GM23338 (cell line): ENCODE measurements at regions not wholly inside any gene's neighbourhood (a gene's known extent, or its start where the extent isn't known, plus 50 kb on each side); places are given as distances from the start of the nearest gene placed in this dataset.

ENCODE experiments used
- ATAC-seq: fragments of 200-7000 bp; cut with Tn5 transposase; 3 replicates; pipeline ENCODE4 v1.9.1; 2020
- DNase-seq: peaks from one replicate; pipeline ENCODE4 v3.0.0-alpha.2; 2015; ENCODE audit warnings: low spot score
- H2AFZ ChIP-seq: fragments of 200-600 bp; sonication (generic); 2 replicates; pipeline ENCODE4 v1.8.0; 2016; ENCODE audit warnings: antibody characterized with exemption, mild to moderate bottlenecking, moderate library complexity
- H3F3A ChIP-seq: fragments of 200-600 bp; sonication (generic); replicated peaks from 2 replicates; pipeline ENCODE4 v1.8.0; 2017; ENCODE audit warnings: antibody characterized with exemption, mixed run types, low read depth
- H3K27ac ChIP-seq: fragments of 200-600 bp; sonication (generic); 2 replicates; pipeline ENCODE4 v1.6.1; 2016; ENCODE audit warnings: low read depth
- H3K27me3 ChIP-seq: fragments of 200-600 bp; sonication (generic); 2 replicates; pipeline ENCODE4 v1.8.0; 2016; ENCODE audit warnings: mild to moderate bottlenecking, mixed run types, moderate library complexity; ENCODE audit not compliant: insufficient read depth
- H3K36me3 ChIP-seq: fragments of 200-600 bp; sonication (generic); 2 replicates; pipeline ENCODE4 v1.8.0; 2016; ENCODE audit warnings: mild to moderate bottlenecking; ENCODE audit not compliant: insufficient read depth
- H3K4me1 ChIP-seq: fragments of 200-600 bp; sonication (generic); 2 replicates; pipeline ENCODE4 v1.8.0; 2016; ENCODE audit warnings: mild to moderate bottlenecking, moderate library complexity; ENCODE audit not compliant: insufficient read depth
- H3K4me2 ChIP-seq: fragments of 200-600 bp; sonication (generic); 2 replicates; pipeline ENCODE4 v1.7.1; 2017; ENCODE audit warnings: mixed run types
- H3K4me3 ChIP-seq: fragments of 200-600 bp; sonication (generic); 2 replicates; pipeline ENCODE4 v1.6.1; 2016; ENCODE audit warnings: mixed run types
- H3K79me2 ChIP-seq: fragments of 200-600 bp; sonication (generic); replicated peaks from 2 replicates; pipeline ENCODE4 v1.8.0; 2017; ENCODE audit warnings: mild to moderate bottlenecking; ENCODE audit not compliant: insufficient read depth
- H3K9me2 ChIP-seq: fragments of 200-600 bp; sonication (generic); 2 replicates; pipeline ENCODE4 v1.8.0; 2017; ENCODE audit not compliant: insufficient read depth
- H4K20me1 ChIP-seq: fragments of 200-600 bp; sonication (generic); replicated peaks from 2 replicates; pipeline ENCODE4 v1.8.0; 2017; ENCODE audit warnings: mild to moderate bottlenecking; ENCODE audit not compliant: insufficient read depth
- H3K27ac Mint-ChIP-seq: 2 replicates; pipeline ENCODE4 v1.8.0; 2020; ENCODE audit warnings: inconsistent platforms, mild to moderate bottlenecking, moderate library complexity, mixed read lengths
- H3K27me3 Mint-ChIP-seq: 3 replicates; pipeline ENCODE4 v1.8.0; 2022; ENCODE audit warnings: low read depth, mild to moderate bottlenecking, moderate library complexity, mixed read lengths, inconsistent platforms; ENCODE audit not compliant: insufficient read depth, poor library complexity
- H3K36me3 Mint-ChIP-seq: 3 replicates; pipeline ENCODE4 v1.8.0; 2021; ENCODE audit warnings: low read depth, mild to moderate bottlenecking, inconsistent platforms, moderate library complexity, mixed read lengths
- H3K4me1 Mint-ChIP-seq: 3 replicates; pipeline ENCODE4 v1.8.0; 2020; ENCODE audit warnings: mild to moderate bottlenecking, inconsistent platforms, mixed read lengths
- H3K4me3 Mint-ChIP-seq: 3 replicates; pipeline ENCODE4 v1.8.0; 2021; ENCODE audit warnings: moderate library complexity, mild to moderate bottlenecking, inconsistent platforms, mixed read lengths
- H3K9me3 Mint-ChIP-seq: 3 replicates; pipeline ENCODE4 v1.8.0; 2020; ENCODE audit warnings: moderate library complexity, mild to moderate bottlenecking, inconsistent platforms, mixed read lengths
- CREB1 ChIP-seq: fragments of 250-450 bp; sonication (Bioruptor Pico); IDR thresholded peaks from 2 replicates; pipeline ENCODE4 v1.5.0; 2020; ENCODE audit warnings: low read depth, mild to moderate bottlenecking, moderate library complexity
- EZH2 ChIP-seq: fragments of 200-600 bp; sonication (generic); IDR thresholded peaks from one replicate; pipeline ENCODE4 v1.8.0; 2017; ENCODE audit warnings: antibody characterized with exemption, mild to moderate bottlenecking, low read depth; ENCODE audit not compliant: unreplicated experiment
- EZH2phosphoT487 ChIP-seq: fragments of 200-600 bp; sonication (generic); IDR thresholded peaks from one replicate; pipeline ENCODE4 v1.8.1; 2018; ENCODE audit warnings: antibody characterized with exemption; ENCODE audit not compliant: unreplicated experiment
- JUNB ChIP-seq: IDR thresholded peaks from one replicate; pipeline ENCODE4 v1.6.1; 2016; ENCODE audit warnings: antibody characterized with exemption; ENCODE audit not compliant: unreplicated experiment
- NANOG ChIP-seq: IDR thresholded peaks from 2 replicates; pipeline ENCODE4 v1.6.1; 2016; ENCODE audit warnings: antibody characterized with exemption, borderline replicate concordance
- POLR2AphosphoS5 ChIP-seq: IDR thresholded peaks from 2 replicates; pipeline ENCODE4 v1.6.1; 2016; ENCODE audit warnings: antibody characterized with exemption, low read depth
- STAT1 ChIP-seq: IDR thresholded peaks from one replicate; pipeline ENCODE4 v1.6.1; 2016; ENCODE audit warnings: antibody characterized with exemption; ENCODE audit not compliant: unreplicated experiment
- ZNF114 ChIP-seq: fragments of 250-450 bp; sonication (Bioruptor Pico); IDR thresholded peaks from 2 replicates; pipeline ENCODE4 v1.5.0; 2020; ENCODE audit warnings: mild to moderate bottlenecking, moderate library complexity
- ZNF331 ChIP-seq: fragments of 250-450 bp; sonication (Bioruptor Pico); IDR thresholded peaks from 2 replicates; pipeline ENCODE4 v1.5.0; 2020; ENCODE audit warnings: low read depth, mild to moderate bottlenecking, moderate library complexity
- TF ChIP-seq, protein P1 (sequence below): IDR thresholded peaks from one replicate; pipeline ENCODE4 v1.6.1; 2018; ENCODE audit warnings: antibody characterized with exemption; ENCODE audit not compliant: unreplicated experiment
- TF ChIP-seq, protein P2 (sequence below), 2 experiments: fragments of 200-600 bp in 1 of 2; sonication (generic) in 1 of 2; conservative IDR thresholded peaks; 2 replicates each; pipeline versions ENCODE4 v1.5.1 to v1.6.1; 2016 to 2017; ENCODE audit warnings: antibody characterized with exemption in 2 of 2, low read depth in 2 of 2, mild to moderate bottlenecking in 2 of 2, moderate library complexity in 1 of 2
- TF ChIP-seq, protein P3 (sequence below): IDR thresholded peaks from 2 replicates; pipeline ENCODE4 v1.6.1; 2016; ENCODE audit warnings: antibody characterized with exemption

DNA sequence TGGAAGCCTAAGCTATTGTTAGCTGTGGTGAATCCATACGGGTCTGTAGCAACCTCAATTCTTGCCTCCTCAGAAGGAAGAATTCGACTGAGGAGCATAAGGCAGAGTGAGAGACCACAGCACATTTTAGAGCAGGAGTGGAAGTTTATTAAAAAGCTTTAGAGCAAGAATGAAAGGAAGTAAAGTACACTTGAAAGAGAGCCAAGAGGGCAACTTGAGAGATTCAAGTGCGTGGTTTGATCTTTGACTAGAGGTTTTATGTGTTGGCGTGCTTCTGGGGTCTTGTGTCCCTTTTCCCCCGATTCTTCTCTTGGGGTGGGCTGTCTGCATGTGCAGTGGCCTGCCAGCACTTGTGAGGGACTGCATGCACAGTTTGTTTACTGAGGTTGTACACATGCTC lies 880.6 kb upstream of the INTU start:
- H3K27ac Mint-ChIP-seq, result no peak overlapping the region
- Histone ChIP-seq H3K27ac (no peak overlapping the region), H4K20me1 (no peaks in the 10 kb centered on the region), H3K4me1 (no peaks in the 10 kb centered on the region), H3K36me3 (no peaks in the 10 kb centered on the region), H3K79me2 (no peaks in the 10 kb centered on the region), H3K4me3 (no peak overlapping the region), H3K4me2 (no peak overlapping the region), H2AFZ (peak overlapping the region; percentile 50; the same call in 1 of the 2 replicates), H3K9me2 (no peaks in the 10 kb centered on the region), H3K27me3 (no peaks in the 10 kb centered on the region), H3F3A (no peaks in the 10 kb centered on the region)
- no peaks in the 10 kb centered on the region for H3K27me3 Mint-ChIP-seq
- ATAC-seq (no peak), DNase-seq (no peak)
- H3K9me3 Mint-ChIP-seq, result no peaks in the 10 kb centered on the region
- TF ChIP-seq, protein P1, sequence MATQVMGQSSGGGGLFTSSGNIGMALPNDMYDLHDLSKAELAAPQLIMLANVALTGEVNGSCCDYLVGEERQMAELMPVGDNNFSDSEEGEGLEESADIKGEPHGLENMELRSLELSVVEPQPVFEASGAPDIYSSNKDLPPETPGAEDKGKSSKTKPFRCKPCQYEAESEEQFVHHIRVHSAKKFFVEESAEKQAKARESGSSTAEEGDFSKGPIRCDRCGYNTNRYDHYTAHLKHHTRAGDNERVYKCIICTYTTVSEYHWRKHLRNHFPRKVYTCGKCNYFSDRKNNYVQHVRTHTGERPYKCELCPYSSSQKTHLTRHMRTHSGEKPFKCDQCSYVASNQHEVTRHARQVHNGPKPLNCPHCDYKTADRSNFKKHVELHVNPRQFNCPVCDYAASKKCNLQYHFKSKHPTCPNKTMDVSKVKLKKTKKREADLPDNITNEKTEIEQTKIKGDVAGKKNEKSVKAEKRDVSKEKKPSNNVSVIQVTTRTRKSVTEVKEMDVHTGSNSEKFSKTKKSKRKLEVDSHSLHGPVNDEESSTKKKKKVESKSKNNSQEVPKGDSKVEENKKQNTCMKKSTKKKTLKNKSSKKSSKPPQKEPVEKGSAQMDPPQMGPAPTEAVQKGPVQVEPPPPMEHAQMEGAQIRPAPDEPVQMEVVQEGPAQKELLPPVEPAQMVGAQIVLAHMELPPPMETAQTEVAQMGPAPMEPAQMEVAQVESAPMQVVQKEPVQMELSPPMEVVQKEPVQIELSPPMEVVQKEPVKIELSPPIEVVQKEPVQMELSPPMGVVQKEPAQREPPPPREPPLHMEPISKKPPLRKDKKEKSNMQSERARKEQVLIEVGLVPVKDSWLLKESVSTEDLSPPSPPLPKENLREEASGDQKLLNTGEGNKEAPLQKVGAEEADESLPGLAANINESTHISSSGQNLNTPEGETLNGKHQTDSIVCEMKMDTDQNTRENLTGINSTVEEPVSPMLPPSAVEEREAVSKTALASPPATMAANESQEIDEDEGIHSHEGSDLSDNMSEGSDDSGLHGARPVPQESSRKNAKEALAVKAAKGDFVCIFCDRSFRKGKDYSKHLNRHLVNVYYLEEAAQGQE, result no peak
- TF ChIP-seq STAT1 (no peak), NANOG (no peak), JUNB (no peak), CREB1 (no peak), POLR2AphosphoS5 (no peak)
- H3K36me3 Mint-ChIP-seq, result peaks cover 2% of the 10 kb centered on the region; the same call in 1 of the 3 replicates
- no peaks in the 10 kb centered on the region for H3K4me1 Mint-ChIP-seq
- H3K4me3 Mint-ChIP-seq, result no peak overlapping the region

DNA sequence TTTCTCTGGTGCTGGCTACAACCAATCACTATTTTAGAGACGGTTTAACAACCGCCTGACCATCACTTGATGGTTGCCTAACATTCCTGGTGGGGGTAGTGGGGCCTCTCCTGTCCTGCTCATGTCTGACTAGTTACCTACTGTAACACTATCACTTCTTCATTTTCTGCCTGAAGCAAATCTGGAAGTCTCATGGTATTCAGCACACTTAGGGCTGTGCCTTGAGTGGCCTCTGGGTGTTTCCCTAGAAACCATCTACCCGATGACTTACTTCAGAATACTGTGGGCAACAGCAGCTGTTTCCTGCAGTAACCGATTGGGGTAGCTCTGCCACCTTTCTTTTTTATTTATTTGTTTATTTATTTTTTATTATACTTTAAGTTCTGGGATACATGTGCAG lies 880.1 kb upstream of the INTU start:
- Histone ChIP-seq H3K4me3 (no peak overlapping the region), H3K36me3 (no peaks in the 10 kb centered on the region), H3K4me2 (no peak overlapping the region), H3K4me1 (no peaks in the 10 kb centered on the region), H3K79me2 (no peaks in the 10 kb centered on the region), H3F3A (no peaks in the 10 kb centered on the region), H3K27me3 (no peaks in the 10 kb centered on the region), H2AFZ (no peak overlapping the region), H4K20me1 (no peaks in the 10 kb centered on the region), H3K9me2 (0 out of 2 replicates have a peak, but pooled peaks cover 3% of the 10 kb centered on the region), H3K27ac (no peak overlapping the region)
- Mint-ChIP-seq H3K4me3 (no peak overlapping the region), H3K27me3 (no peaks in the 10 kb centered on the region), H3K36me3 (peaks cover 2% of the 10 kb centered on the region; the same call in 1 of the 3 replicates), H3K4me1 (no peaks in the 10 kb centered on the region), H3K27ac (no peak overlapping the region), H3K9me3 (no peaks in the 10 kb centered on the region)
- no peak for DNase-seq
- ATAC-seq, result no peak
- TF ChIP-seq JUNB, result no peak
- TF ChIP-seq EZH2, result no peak
- TF ChIP-seq CREB1, result no peak
- TF ChIP-seq NANOG, result no peak
- TF ChIP-seq, protein P2, sequence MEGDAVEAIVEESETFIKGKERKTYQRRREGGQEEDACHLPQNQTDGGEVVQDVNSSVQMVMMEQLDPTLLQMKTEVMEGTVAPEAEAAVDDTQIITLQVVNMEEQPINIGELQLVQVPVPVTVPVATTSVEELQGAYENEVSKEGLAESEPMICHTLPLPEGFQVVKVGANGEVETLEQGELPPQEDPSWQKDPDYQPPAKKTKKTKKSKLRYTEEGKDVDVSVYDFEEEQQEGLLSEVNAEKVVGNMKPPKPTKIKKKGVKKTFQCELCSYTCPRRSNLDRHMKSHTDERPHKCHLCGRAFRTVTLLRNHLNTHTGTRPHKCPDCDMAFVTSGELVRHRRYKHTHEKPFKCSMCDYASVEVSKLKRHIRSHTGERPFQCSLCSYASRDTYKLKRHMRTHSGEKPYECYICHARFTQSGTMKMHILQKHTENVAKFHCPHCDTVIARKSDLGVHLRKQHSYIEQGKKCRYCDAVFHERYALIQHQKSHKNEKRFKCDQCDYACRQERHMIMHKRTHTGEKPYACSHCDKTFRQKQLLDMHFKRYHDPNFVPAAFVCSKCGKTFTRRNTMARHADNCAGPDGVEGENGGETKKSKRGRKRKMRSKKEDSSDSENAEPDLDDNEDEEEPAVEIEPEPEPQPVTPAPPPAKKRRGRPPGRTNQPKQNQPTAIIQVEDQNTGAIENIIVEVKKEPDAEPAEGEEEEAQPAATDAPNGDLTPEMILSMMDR (conservative IDR thresholded peaks at IDR 0.05; ENCODE audit: low read depth in 2 of 2), result no peak
- no peak for TF ChIP-seq STAT1
- TF ChIP-seq, protein P3, sequence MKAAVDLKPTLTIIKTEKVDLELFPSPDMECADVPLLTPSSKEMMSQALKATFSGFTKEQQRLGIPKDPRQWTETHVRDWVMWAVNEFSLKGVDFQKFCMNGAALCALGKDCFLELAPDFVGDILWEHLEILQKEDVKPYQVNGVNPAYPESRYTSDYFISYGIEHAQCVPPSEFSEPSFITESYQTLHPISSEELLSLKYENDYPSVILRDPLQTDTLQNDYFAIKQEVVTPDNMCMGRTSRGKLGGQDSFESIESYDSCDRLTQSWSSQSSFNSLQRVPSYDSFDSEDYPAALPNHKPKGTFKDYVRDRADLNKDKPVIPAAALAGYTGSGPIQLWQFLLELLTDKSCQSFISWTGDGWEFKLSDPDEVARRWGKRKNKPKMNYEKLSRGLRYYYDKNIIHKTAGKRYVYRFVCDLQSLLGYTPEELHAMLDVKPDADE, result no peak
- no peak for TF ChIP-seq ZNF114 (CRISPR knock-in tag)
- no peak for TF ChIP-seq EZH2phosphoT487
- no peak for TF ChIP-seq ZNF331 (CRISPR knock-in tag)
